Adrenal gland (tissue), 5 donors: ENCODE measurements at regions not wholly inside any gene's neighbourhood (a gene's known extent, or its start where the extent isn't known, plus 50 kb on each side); places are given as distances from the start of the nearest gene placed in this dataset.

ENCODE experiments used
- POLR2A ChIP-seq, 2 donors: fragments of 450-650 bp; IDR thresholded peaks; one replicate each; pipeline ENCODE4 v1.6.1; 2017; ENCODE audit warnings: antibody characterized with exemption in 2 of 2, mild to moderate bottlenecking in 2 of 2, moderate library complexity in 1 of 2
- TF ChIP-seq, protein P1 (sequence below), 6 experiments: fragments of 450-650 bp in 4 of 6; fragments of 200-600 bp in 2 of 6; sonication (generic) in 1 of 6; IDR thresholded peaks; 1 replicate in 5 of 6; 2 replicates in 1 of 6; pipeline versions ENCODE4 v1.5.1 to v1.8.0; 2016 to 2021; ENCODE audit warnings: antibody characterized with exemption in 6 of 6, mild to moderate bottlenecking in 2 of 6, moderate library complexity in 1 of 6
- donor health status: DM: no; HTN: no; CAD: no.

GRCh38 chr4:53693408-53693807 lies 102.1 kb upstream of the LNX1 start:
- TF ChIP-seq, protein P1, sequence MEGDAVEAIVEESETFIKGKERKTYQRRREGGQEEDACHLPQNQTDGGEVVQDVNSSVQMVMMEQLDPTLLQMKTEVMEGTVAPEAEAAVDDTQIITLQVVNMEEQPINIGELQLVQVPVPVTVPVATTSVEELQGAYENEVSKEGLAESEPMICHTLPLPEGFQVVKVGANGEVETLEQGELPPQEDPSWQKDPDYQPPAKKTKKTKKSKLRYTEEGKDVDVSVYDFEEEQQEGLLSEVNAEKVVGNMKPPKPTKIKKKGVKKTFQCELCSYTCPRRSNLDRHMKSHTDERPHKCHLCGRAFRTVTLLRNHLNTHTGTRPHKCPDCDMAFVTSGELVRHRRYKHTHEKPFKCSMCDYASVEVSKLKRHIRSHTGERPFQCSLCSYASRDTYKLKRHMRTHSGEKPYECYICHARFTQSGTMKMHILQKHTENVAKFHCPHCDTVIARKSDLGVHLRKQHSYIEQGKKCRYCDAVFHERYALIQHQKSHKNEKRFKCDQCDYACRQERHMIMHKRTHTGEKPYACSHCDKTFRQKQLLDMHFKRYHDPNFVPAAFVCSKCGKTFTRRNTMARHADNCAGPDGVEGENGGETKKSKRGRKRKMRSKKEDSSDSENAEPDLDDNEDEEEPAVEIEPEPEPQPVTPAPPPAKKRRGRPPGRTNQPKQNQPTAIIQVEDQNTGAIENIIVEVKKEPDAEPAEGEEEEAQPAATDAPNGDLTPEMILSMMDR (IDR thresholded peaks at IDR 0.05), result no peak
- no peak for TF ChIP-seq POLR2A (IDR thresholded peaks at IDR 0.05)
